Breast epithelium (tissue), 4 donors: ENCODE measurements at regions not wholly inside any gene's neighbourhood (a gene's known extent, or its start where the extent isn't known, plus 50 kb on each side); places are given as distances from the start of the nearest gene placed in this dataset.

Experiments used
- DNase-seq, 2 donors: peaks; one replicate each; pipeline ENCODE4 v3.0.0-alpha.2; 2019; ENCODE audit warnings: low spot score in 2 of 2
- H3K27ac ChIP-seq, 2 donors: fragments of 200-600 bp; sonication (generic) in 1 of 2; one replicate each; pipeline ENCODE4 v1.5.1; 2016 to 2019; ENCODE audit warnings: mild to moderate bottlenecking in 1 of 2
- H3K27me3 ChIP-seq, 2 donors: fragments of 200-600 bp; sonication (generic) in 1 of 2; one replicate each; pipeline versions ENCODE4 v1.5.1 to v1.6.0; 2017 to 2019; ENCODE audit warnings: control low read depth in 1 of 2, mild to moderate bottlenecking in 1 of 2
- H3K36me3 ChIP-seq: fragments of 200-600 bp; one replicate; pipeline ENCODE4 v1.5.1; 2019
- H3K4me1 ChIP-seq, 2 donors: fragments of 200-600 bp; sonication (generic); one replicate each; pipeline ENCODE4 v1.5.1; 2016 to 2019; ENCODE audit warnings: control low read depth in 1 of 2
- H3K4me3 ChIP-seq, 3 donors: fragments of 200-600 bp; sonication (generic); 1 replicate in 2 of 3; 2 replicates in 1 of 3; pipeline ENCODE4 v1.5.1; 2016 to 2019; ENCODE audit warnings: mild to moderate bottlenecking in 3 of 3, moderate library complexity in 2 of 3
- H3K9me3 ChIP-seq, 2 donors: fragments of 200-600 bp; sonication (generic) in 1 of 2; one replicate each; pipeline ENCODE4 v1.5.1; 2016 to 2019; ENCODE audit warnings: control low read depth in 1 of 2
- CTCF ChIP-seq, 3 donors: fragments of 450-650 bp; IDR thresholded peaks; one replicate each; pipeline ENCODE4 v1.5.1; 2016 to 2017; ENCODE audit warnings: antibody characterized with exemption in 3 of 3, mild to moderate bottlenecking in 3 of 3, moderate library complexity in 3 of 3
- POLR2A ChIP-seq: fragments of 450-650 bp; IDR thresholded peaks from one replicate; pipeline ENCODE4 v1.6.1; 2016; ENCODE audit warnings: antibody characterized with exemption, mild to moderate bottlenecking, moderate library complexity
- POLR2AphosphoS5 ChIP-seq, 3 donors: sonication (generic); formaldehyde crosslinking; IDR thresholded peaks; one replicate each; pipeline ENCODE4 v1.6.1; 2017; ENCODE audit warnings: antibody characterized with exemption in 3 of 3
- intact Hi-C: fragments of 100-400 bp; cut with DNase I; formaldehyde crosslinking; loops from one replicate; pipeline ENCODE4 v1.15.1; 2023; ENCODE audit warnings: low total_unique reads

- no peak overlapping the region for H3K4me3 ChIP-seq
- TF ChIP-seq POLR2A, result no peak
- TF ChIP-seq POLR2AphosphoS5 (IDR thresholded peaks at IDR 0.05), result no peak
- no peak for TF ChIP-seq CTCF (IDR thresholded peaks at IDR 0.05)
- intact Hi-C loops, result no loop called here
These were observed 599.3 kb downstream of the CDH9 start for GRCh38 chr5:26439121-26439520.

GRCh38 chr5:26434688-26435087 lies 603.7 kb downstream of the CDH9 start:
- no peak for TF ChIP-seq POLR2A
- TF ChIP-seq POLR2AphosphoS5 (IDR thresholded peaks at IDR 0.05), result no peak
- no peak for TF ChIP-seq CTCF (IDR thresholded peaks at IDR 0.05)
- Histone ChIP-seq H3K9me3 (no peaks in the 10 kb centered on the region), H3K4me3 (no peak overlapping the region), H3K4me1 (no peaks in the 10 kb centered on the region), H3K36me3 (peaks cover 4% of the 10 kb centered on the region), H3K27me3 (no peaks in the 10 kb centered on the region), H3K27ac (no peak overlapping the region)
- intact Hi-C loops, result no loop called here
- no peak for DNase-seq

More at GRCh38 chr5:26439121-26439520, 599.3 kb downstream of the CDH9 start:
- Histone ChIP-seq H3K27ac (no peak overlapping the region), H3K4me1 (no peaks in the 10 kb centered on the region), H3K9me3 (no peaks in the 10 kb centered on the region), H3K27me3 (no peaks in the 10 kb centered on the region), H3K36me3 (peaks cover 4% of the 10 kb centered on the region)
- DNase-seq, result no peak

GRCh38 chr5:26432386-26432785 lies 606.0 kb downstream of the CDH9 start:
- H3K4me1 ChIP-seq, result no peaks in the 10 kb centered on the region
- no peaks in the 10 kb centered on the region for H3K27me3 ChIP-seq
- H3K4me3 ChIP-seq, result no peak overlapping the region
- DNase-seq, result no peak
- no peak for TF ChIP-seq POLR2A
- no peak for TF ChIP-seq CTCF (IDR thresholded peaks at IDR 0.05)
- TF ChIP-seq POLR2AphosphoS5 (IDR thresholded peaks at IDR 0.05), result no peak
- intact Hi-C loops, result no loop called here
- no peaks in the 10 kb centered on the region for H3K9me3 ChIP-seq
- no peak overlapping the region for H3K27ac ChIP-seq
- H3K36me3 ChIP-seq, result peaks cover 4% of the 10 kb centered on the region

DNA sequence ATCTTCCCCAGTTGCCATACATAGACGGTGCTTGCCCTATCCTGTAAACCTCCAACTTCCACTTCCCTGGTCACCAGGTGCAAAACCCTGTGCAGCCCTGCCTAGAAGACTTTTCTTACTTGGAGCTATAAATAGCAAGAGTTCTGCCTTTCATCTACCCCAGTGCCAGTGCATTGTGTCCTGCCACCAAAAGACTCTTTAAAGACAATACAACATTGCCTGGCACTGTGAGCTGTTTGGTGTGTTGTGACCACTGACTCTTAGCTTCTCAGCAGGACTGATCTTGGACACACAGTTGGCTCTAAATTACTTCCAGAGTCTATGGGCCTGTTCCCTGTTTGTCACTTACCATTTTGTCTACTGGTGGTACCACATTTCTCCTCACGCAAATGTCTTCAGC lies 608.1 kb downstream of the CDH9 start:
- no peaks in the 10 kb centered on the region for H3K9me3 ChIP-seq
- no peak overlapping the region for H3K27ac ChIP-seq
- no peak for DNase-seq
- no peaks in the 10 kb centered on the region for H3K4me1 ChIP-seq
- no peaks in the 10 kb centered on the region for H3K27me3 ChIP-seq
- no peak overlapping the region for H3K4me3 ChIP-seq
- no peak for TF ChIP-seq POLR2A
- no peak for TF ChIP-seq POLR2AphosphoS5 (IDR thresholded peaks at IDR 0.05)
- TF ChIP-seq CTCF (IDR thresholded peaks at IDR 0.05), result no peak
- intact Hi-C loops, result no loop called here
- no peaks in the 10 kb centered on the region for H3K36me3 ChIP-seq

- Histone ChIP-seq H3K27me3 (no peaks in the 10 kb centered on the region), H3K4me1 (no peaks in the 10 kb centered on the region), H3K4me3 (no peak overlapping the region), H3K27ac (no peak overlapping the region), H3K9me3 (no peaks in the 10 kb centered on the region), H3K36me3 (no peaks in the 10 kb centered on the region)
- TF ChIP-seq POLR2AphosphoS5 (IDR thresholded peaks at IDR 0.05), result no peak
- no peak for TF ChIP-seq POLR2A
- no peak for TF ChIP-seq CTCF (IDR thresholded peaks at IDR 0.05)
- no peak for DNase-seq
- intact Hi-C loops, result no loop called here
These were observed 611.1 kb downstream of the CDH9 start for GRCh38 chr5:26427281-26427680.
